HG03045 (cell line): ENCODE measurements at regions not wholly inside any gene's neighbourhood (a gene's known extent, or its start where the extent isn't known, plus 50 kb on each side); places are given as distances from the start of the nearest gene placed in this dataset.

Source experiments
- ATAC-seq: cut with Tn5 transposase; IDR thresholded peaks from one replicate; pipeline ENCODE4 v1.9.1; 2021; ENCODE audit warnings: mild to moderate bottlenecking, moderate library complexity; ENCODE audit not compliant: unreplicated experiment

DNA sequence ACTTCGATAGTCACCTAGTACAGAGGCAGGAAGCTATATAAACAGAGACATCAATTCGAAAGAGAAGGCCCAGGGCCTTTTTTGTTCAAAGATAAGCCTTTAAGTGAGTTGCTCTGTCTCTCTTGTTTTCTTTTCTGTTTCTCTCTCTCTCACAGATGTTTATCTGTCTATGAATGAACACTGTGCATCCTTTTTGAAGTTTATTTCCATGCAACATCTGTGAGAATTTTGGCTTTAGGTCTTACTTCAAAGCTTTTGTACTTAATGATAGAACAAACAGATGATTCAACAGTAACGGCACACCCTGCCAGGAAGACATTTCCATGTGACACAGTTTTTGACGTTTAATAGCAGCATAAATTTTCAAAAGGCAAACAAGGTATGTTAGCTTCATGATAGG lies 1413.1 kb upstream of the CDH6 start:
- no peak for ATAC-seq

DNA sequence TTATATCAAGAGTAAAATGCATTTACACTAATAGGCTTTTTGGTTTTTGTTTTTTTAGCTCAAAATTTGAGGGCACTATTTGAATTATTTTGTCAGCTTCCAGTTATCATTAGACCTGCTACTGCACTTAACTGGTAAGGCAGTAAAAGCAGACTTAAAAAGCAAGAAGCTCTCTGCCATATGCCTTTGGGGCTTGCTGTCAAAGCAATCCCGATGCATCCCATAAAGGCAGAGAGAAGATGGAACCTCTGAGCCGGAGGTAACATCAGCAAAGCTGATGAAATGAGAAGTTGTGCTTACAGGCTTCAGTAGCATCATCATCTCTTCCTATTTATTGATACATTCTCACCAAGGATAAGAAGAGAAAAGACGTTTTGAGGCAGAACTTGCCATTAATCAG lies 1414.3 kb upstream of the CDH6 start:
- ATAC-seq, result no peak

DNA sequence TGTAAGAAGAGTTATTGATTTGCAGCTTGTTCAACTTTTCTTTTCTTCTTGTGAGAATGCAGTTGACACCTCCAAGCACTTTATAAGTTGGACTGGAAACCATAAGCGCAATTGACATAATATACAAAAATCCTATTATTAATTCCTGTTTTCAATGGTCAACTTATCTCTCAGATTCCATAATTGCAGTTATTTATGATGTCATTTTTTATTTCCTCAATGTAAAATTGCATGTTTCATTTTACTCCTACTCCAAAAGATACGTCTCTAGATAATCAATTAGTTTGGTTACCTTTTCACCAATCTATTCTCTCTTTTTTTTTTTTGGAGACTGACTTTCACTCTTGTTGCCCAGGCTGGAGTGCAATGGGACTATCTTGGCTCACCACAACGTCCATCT lies 1416.1 kb upstream of the CDH6 start:
- no peak for ATAC-seq

GRCh38 chr5:29770936-29771335 lies 1422.5 kb upstream of the CDH6 start:
- ATAC-seq, result no peak

DNA sequence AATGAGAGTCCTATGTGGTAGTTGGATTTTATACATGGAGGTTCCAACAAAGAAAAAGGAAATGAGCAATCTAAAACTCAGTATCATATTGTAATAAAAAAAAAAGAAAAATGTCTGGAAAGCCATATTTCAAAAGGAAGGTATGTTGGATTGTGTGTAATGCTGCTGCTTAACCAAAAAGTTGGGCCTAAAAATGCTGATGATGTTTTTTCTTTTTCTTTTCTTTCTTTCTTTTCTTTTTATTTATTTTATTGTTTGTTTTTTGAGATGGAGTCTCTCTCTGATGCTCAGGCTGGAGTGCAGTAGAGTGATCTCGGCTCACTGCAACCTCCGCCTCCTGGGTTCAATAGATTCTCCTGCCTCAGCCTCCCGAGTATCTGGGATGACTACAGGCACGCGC lies 1424.0 kb upstream of the CDH6 start:
- ATAC-seq, result no peak

DNA sequence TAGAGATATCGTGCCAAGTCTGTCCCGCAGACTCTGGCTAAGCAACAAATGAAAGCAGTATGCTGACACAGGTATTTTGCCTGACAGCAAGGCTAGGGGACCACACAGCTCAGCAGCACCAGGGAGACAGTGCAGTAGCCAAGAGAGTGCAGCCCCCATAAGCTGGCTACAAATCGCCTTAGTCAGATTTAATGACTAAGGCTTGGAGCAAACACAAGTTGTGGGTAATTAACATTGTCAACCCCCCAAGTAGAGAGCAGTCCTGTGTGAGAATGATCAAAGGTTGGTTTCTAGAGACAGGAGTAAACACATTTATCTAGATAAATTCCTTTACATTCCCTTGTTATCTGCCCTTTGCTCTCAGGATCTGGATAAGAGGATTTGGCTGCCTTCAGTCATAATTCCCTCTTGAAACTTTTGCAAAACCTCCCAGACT lies 1434.5 kb upstream of the CDH6 start:
- no peak for ATAC-seq

- no peak for ATAC-seq
These were observed 1443.0 kb upstream of the CDH6 start for GRCh38 chr5:29750453-29750852.

DNA sequence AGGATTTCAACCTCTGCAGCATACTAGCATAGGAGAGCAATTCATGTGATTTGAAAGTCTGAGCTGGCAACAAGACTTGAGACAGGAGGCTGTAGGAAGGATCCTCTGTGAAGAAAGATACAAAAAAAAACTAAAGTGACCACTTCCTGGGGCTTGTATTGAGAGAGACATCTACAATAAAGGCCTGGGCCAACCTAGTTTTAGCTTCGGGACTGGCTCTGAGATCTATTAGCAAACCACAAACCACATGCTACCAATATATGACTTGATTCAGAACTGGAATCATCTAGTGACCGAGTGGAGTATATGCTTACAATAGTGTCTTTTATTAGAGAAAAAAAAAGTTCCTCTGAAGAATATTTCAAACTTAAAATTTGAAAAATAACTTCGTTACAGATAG lies 1448.9 kb upstream of the CDH6 start:
- no peak for ATAC-seq

DNA sequence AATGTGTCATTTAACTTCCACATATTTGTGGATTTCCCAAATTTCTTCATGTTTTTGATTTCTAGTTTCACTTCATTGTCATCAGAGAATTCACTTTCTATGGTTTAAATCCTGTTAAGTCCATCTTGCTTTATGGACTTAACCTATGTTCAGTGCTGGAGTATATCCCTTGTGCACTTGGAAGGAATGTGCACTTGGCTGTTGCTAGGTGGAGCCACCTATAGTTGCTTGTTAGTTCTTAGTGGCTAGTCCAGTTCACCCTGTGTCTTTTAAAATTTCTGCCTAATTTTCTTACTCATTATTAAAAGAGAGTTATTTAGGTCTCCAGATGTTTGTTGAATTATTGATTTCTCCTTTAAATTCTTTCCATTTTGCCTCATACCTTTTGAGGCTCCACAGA lies 1472.5 kb upstream of the CDH6 start:
- ATAC-seq, result no peak

DNA sequence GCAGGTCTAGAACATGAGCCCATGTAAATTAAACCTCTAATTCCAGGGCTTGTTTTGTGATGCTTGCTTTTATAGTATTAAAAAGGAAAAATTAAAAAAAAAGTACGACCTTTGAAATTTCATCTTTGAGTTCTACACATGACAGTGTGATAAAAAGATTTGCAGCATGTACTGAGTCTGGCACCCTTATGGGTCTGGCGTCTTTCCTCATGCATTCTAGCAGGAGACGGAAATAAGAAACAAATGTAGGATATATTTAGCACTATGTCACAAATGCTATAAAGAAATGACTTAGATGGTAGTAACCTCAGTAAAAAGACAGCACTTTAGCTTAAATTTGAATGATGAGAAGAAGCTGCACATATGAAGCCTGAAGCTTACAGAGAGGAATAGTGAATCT lies 1474.3 kb upstream of the CDH6 start:
- no peak for ATAC-seq

GRCh38 chr5:29715167-29715566 lies 1478.3 kb upstream of the CDH6 start:
- ATAC-seq, result no peak

GRCh38 chr5:29702875-29703274 lies 1490.6 kb upstream of the CDH6 start:
- no peak for ATAC-seq

- no peak for ATAC-seq
These were observed 1491.9 kb upstream of the CDH6 start for GRCh38 chr5:29701600-29701999.

- ATAC-seq, result no peak
These were observed 1495.6 kb upstream of the CDH6 start for GRCh38 chr5:29697785-29698414.

- ATAC-seq, result no peak
These were observed 1496.2 kb upstream of the CDH6 start for GRCh38 chr5:29697278-29697677.

DNA sequence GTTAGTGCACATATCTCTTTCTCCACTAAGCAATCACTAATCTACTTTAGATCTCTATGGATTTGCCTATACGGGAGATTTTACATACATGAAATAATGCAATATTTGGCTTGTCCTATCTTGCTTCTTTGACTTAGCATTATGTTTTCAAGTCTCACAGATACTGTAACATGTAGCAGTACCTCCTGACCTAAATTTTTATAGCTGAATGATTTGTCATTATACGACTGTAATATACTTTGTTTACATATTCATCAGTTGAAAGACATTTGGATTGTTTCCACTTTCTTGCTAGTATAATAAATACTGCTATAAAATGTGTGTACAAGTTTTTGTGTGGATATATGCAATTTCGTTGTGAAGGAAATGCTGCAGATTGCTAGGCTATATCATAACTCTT lies 1520.8 kb upstream of the CDH6 start:
- ATAC-seq, result no peak

- ATAC-seq, result no peak
These were observed 1530.6 kb upstream of the CDH6 start for GRCh38 chr5:29662876-29663275.

DNA sequence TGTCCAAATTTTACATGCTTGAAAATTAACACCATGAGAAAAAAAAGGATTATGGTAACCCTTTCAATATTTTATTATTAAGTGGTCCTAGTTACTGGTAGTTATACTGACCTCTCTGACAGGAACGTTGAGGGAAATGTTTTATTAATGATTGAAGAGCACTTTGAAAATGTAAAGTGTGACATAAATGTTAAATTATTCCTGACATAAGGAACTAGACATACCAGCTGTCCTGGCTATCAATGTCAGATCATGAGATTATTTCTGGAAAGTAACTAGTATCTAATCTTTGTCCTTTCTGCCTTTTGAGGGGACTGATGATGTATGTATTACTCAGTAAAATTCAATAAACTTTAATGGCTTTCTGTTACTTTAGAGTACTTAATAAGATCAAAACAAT lies 1538.5 kb upstream of the CDH6 start:
- ATAC-seq, result no peak

- no peak for ATAC-seq
These were observed 1544.2 kb upstream of the CDH6 start for GRCh38 chr5:29649321-29649720.

- ATAC-seq, result no peak
These were observed 1550.9 kb upstream of the CDH6 start for GRCh38 chr5:29642601-29643000.

DNA sequence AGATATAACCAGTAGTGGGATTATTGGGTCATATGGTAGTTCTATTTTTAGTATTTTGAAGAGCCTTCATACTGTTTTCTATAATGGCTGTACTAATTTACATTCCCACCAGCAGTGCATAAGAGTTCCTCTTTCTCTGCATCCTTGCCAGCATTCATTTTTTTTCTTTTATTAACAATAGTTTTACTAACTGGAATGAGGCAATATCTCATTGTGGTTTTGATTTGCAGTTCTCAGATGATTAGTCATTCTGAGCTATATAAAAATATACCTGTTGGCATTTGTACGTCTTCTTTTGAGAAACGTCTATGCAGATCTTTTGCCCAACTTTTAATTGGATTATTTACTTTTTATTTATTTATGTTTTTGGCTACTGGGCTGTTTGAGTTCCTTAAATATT lies 1579.3 kb upstream of the CDH6 start:
- ATAC-seq, result no peak

DNA sequence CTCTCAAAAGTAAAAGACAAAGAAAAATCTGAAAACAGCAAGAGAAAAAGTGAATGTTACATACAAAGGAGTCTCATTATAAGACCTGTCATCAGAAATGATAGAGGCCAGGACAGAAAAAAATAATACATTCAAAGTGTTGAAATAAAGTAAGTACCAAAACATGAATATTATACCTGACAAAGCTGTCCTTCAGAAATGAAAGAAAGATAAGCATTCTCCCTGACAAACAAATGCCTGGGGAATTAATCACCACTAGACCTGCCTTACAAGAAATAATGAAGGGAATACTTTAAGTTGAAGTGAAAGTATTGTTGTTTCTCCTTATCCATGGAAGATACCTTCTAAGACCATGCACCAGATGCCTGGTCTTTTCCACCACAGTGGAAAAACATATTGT lies 1605.2 kb upstream of the CDH6 start:
- ATAC-seq, result no peak

DNA sequence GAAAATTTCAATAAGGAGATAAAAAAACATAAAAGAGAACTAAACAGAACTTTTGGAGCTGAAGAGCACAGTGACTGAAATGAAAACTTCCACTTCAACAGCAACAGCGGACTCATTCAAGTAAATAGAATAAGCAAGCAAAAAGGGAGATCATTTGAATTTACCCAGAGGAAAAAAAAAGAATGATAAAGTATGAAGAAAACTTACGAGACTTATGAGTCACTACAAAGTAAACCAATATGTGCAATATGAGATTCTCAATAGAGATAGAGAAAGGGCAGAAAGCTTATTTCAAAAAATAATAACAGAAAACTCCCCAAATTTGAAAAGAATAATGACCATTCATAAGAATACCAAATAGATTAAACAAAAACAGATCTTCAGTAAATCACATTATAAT lies 1605.7 kb upstream of the CDH6 start:
- ATAC-seq, result no peak

GRCh38 chr5:29568028-29568427 lies 1625.5 kb upstream of the CDH6 start:
- no peak for ATAC-seq
